Dermis blood vessel endothelial cell (primary cell): ENCODE measurements at regions not wholly inside any gene's neighbourhood (a gene's known extent, or its start where the extent isn't known, plus 50 kb on each side); places are given as distances from the start of the nearest gene placed in this dataset.

Experiments
- DNase-seq: peaks from one replicate; pipeline ENCODE4 v3.0.0; 2010

DNA sequence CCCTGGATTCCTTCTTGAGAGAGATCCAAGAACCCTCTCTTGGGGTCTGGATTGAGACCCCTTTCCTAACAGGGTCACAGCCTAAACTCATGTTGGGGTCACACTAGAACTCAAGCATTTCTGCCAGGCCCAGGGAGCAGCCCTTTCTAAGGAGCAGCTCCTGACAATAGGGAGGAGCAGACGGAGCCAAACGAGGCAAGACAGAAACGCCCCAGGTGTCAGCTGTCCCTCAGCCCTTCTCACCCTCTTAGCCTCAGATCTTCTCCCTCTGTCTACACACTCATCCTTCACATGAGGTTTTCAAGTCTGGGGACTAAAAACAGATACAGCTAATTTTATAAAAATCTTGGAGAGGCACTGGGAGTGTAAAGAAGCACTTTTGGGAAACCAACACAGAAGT, 157.2 kb downstream of the SOCS6 start:
- no peak for DNase-seq

DNA sequence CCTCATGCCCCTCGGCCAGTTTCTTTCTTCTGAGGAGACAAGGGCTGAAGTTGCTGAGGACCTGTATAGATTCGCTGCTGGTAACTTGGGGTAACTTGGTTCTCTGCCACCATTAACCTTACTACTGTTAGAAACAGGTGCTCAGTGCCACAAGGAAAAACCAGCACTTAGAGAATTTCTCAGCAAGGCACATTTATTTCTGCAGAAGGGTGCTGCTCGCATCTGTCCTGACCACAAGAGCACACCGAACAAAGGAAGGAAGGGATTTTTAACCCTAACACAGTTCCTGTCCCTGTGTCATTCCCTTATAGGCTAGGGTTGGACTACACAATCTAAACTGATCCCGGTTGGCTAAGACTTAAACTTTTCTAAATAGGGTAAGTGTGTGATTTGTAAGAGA, 154.1 kb downstream of the SOCS6 start:
- no peak for DNase-seq

DNA sequence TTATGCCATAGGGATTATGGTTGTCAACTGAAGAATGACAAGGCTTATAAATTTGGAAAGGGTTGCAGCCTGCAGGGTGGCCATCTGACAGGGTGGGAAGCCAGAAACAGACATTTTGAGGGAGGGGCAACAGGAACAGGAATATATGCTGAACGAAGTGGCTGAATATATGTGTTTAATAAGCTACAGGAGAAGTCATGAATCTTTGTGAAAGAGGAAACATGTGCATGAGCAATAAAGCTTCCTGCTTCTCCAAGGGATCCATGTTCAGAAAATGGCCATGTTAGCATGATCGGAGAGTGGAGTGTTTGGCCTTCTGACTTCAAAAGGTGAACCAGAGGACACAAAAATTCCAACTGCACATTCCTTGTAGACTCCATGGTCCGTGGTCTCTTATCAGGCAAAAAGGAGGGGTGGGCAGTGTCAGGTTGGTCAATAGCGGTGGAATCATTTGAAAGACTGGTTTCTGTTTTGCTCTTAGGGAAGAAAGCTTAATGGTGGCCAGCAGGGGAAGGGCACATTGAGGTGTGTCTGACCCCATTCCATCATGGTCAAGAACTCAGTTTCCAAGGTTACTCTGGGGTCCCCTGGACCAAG, 144.1 kb downstream of the SOCS6 start:
- DNase-seq: no peak

DNA sequence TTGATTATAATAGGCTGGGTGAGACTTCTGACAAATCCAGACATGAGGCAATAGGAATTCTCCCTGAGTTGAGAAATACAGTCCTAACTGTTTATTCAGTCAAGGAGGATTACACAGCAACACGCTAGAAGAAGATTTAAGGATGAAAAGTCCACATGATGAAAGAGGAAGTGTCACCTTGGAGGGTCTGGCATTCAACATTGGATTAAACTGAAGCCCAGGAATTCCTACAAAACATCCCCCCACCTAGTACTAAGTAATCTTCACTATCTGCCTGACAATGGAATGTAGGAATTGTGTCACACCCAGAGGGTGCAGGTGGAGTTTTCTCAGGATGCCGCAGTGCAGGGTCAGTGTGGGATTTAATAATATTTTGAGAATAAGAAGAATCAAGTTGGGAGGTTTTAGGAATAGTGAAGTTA, 142.4 kb downstream of the SOCS6 start:
- DNase-seq: no peak

DNA sequence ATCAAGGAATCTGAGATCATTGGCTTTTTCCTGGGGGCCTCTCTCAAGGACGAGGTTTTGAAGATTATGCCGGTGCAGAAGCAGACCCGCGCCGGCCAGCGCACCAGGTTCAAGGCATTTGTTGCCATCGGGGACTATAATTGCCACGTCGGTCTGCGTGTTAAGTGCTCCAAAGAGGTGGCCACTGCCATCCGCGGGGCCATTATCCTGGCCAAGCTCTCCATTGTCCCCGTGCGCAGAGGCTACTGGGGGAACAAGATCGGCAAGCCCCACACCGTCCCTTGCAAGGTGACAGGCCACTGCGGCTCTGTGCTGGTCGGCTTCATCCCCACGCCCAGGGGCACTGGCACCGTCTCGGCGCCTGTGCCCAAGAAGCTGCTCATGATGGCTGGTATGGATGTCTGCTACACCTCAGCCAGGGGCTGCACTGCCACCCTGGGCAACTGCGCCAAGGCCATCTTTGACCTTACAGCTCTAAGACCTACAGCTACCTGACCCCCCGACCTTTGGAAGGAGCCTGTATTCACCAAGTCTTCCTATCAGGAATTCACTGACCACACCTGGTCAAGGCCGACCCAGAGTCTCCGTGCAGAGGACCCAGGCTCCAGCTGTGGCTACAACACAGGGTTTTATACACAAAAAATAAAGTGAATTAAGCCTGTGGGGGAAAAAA, 141.8 kb downstream of the SOCS6 start:
- no peak for DNase-seq

DNA sequence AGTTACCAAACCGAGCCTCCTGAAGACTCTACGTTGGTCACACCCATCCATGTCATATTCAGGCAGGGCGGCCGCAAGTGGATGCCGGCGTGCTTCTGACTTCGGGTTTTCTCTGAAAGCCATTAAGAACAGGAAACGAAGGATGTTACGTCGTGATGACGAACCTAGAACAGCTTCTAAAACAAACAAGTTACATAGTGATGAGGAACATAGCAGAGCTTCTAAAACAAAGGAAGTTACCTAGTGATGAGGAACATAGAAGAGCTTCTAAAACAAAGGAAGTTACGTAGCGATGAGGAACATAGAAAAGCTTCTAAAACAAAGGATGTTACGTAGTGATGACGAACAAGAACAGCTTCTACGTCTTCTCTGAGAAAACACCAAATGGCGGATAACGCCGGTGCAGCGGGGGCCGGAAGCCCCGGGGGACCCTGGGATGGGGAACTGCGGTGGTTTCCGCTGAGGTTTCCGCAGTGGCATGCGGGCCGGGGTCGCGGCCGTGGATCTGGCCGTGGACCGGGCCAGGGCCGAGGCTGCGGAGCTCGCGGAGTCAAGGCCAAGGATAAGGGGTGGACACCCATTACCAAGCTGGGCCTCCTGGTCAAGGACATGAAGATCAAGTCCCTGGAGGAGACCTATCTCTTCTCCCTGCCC, 141.1 kb downstream of the SOCS6 start:
- DNase-seq: peak; percentile 16

DNA sequence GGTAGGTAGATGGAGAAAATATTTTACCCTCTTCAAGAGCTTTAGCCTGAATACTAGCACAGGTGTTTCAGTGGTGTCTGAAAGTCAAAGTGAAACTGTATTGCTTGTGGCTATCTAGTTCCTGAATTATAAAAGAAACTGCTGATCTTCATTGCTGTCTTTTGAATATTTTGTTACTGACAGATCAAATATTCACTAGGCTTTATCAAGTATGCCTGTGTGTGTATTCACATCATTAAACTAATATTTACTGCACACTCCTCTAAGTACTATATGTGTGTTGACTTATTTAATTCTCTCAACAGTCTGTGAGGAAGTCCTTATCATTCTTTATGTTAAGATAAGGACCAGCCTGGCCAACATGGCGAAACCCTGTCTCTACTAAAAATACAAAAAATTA, 139.6 kb downstream of the SOCS6 start:
- DNase-seq: no peak

DNA sequence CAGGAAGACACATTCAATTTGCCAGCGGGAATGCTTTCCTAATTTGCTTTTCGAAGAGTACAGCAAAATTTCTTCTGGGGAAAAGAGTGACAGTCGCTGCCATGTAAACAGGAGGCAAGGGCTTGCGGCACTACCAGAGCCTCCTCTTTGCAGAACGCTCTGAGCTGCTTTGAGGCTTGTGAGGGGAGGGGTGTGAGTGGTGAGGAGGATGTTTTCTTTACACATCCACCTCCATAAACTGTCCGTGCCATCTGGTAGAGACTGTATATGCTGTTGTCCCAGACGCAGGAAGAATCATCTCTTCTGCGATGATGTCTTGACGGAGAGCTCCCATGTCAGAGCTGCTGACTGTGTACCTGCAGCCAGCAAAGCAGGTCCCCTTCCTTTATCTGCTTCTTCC, 138.0 kb downstream of the SOCS6 start:
- no peak for DNase-seq

DNA sequence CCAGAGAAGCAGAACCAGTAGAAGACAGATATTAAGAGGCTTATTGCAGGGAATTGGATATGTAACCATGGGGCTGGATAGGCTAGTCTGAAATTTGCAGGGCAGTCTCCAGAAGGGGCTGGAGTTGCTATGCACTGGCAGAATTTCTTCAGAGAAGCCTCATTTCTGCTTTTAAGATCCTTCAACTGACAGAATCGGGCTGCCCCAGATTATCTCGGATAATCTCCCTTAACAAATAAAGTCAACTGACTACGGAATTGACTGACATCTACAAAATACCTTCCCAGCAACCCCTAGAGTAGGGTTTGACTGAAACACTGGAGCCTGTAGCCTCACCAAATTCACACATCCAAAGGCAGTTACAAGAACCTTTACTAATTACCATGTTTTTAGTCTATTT, 136.4 kb downstream of the SOCS6 start:
- no peak for DNase-seq

DNA sequence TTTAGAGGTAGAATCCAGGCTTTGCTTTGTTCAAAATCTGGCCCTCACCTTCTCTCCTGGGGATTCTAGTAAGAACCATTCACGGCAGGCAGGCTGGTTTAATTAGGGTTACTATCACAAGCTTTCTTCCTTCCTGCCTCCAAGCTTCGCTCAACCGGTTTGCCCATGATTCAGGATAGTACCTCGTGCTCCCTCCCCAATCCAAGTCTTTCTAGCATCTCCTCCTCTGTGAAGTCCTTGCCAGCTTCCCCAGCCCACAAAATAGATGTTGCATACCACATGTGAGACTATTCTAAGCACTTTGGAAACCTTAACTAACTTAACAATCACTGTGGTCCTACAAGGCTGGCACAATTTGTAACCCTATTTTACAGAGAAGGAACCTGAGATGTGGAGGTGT, 135.1 kb downstream of the SOCS6 start:
- DNase-seq: peak; percentile 41

DNA sequence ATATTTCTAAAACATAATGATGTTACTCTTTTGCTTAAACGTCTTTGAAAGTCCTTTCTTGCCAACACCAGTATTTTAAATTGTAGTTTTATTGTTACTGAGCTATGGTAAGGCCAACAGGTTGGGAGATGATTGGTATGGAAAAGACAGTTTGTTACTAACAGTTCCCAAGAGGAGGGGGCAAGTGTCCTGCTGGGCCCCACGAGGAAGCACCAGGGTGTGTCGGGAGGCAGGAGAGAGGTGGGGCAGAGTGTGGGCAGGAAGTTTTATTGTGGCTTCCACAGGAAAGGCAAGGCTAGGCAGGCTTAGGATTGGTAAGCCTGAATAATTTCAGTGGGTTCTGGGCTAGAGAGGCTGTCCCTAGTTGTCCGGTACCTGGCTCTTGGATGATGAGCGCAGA, 134.3 kb downstream of the SOCS6 start:
- DNase-seq: peak; percentile 34

DNA sequence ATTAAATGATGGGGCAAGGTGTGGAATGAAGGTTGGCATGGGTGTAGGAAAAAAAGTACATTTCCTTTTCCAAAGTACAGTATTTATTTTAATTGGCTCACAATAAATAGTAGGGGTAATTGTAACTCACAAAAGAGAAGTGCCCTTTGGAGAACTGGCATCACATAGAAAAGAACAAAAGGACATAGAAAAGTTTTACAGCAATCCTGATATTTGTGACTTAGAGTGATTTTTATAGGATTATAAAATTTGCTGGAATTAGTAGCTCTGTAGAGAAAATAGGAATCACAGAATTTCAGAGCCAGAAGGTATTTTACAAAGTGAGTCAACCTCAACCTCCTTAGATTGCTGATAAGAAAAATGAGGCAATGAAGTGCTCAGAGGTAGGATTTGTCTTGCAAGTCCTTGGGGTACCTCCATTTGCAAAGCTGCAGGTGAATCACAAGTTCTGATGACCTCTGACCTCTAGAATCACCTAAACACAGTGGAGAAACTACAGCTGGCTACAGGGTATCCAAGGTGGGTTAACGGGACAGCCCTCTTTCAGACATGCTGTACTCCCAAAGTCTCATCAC, 133.6 kb downstream of the SOCS6 start:
- peak; percentile 56 for DNase-seq

DNA sequence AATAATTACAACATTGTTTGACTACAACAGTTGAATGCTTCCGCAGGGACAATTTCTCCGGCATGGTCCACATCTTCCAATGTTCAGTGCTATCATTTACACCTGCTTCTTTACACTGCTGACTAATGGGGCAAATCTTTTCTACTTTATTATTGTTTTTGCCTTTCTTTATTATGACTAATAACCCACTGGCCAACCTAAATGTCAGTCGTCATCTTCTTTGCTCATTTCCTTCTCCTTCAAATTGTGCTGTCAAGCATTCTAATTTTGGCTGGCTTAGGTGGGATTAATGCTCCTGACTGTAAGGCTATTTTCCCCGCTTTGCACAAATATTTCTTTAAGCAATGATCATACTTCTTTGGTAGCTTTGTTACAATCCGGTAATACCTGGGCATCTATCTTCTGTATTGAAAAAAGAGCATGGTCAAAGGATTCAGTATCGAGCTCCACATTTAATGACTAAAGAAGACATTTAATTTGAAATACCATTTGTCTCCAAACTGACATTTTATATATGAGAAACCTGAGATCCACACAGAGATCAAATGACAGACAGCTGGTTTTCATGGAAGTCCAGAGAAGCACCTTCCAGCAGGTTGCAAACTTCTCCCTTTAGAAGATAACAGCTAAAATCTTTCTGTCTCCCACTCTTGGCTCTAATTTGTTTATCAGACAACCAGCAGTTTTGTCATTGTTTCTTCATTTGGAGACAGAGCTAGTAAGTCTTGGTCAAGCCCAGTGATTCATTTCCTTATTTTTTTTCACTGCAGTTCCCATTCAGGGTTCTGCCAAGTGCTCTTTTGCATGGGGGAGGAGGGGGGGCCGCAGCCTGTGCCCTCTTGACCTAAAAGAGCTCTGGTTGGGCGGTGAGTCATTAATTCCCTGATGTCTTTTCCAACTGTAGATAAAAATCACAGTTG, 132.9 kb downstream of the SOCS6 start:
- peak; percentile 99 for DNase-seq

DNA sequence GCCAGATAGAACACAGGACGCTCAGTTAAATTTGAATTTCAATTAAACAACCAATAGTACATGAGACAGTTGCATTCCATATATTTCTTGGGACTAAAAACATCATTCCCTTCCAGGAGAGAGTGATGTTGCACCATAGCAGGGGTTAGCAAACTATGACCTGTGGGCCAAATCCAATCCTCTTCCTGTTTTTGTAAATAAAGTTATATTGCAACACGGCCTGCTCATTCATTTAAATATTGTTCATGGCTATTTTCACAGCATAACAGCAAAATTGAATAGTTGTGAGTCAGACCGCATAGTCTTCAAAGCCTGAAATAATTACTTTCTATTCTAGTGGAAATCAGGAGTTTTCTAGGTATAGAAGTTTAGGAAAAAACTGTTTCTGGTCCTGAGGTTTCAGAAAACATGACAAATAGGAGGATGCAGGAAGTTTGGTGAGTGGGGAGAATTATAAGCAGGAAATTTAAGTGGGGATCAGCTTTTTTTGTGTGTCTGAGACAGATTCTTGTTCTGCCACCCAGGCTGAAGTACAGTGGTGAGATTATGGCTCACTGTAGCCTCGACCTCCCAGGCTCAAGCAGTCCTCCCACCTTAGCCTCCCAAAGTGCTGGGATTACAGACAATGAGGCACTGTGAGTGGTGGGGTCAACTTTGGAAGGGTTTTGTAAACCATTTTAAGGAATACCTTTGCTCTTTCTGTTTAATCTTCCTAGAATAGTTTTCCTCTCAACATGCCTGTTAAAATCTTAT, 131.5 kb downstream of the SOCS6 start:
- DNase-seq: peak; percentile 57

DNA sequence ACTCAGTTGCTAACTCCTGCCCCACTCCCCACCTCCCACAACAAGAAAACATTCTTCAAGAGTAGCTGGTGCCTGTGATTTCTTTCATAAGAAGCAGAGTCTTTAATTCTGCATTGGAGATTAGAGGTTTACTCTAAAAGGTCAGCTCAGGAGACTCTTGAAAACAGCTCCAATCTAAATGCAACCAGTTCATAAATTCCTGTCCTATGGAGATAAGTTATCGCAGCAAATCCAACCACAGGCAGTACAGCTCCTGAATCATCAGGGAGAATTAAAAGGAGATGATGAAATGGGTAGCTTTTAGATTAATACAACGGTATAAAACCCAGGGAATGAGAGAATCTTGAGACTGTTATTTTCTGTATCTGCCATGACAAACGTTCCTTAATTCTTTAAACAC, 130.7 kb downstream of the SOCS6 start:
- DNase-seq: no peak

DNA sequence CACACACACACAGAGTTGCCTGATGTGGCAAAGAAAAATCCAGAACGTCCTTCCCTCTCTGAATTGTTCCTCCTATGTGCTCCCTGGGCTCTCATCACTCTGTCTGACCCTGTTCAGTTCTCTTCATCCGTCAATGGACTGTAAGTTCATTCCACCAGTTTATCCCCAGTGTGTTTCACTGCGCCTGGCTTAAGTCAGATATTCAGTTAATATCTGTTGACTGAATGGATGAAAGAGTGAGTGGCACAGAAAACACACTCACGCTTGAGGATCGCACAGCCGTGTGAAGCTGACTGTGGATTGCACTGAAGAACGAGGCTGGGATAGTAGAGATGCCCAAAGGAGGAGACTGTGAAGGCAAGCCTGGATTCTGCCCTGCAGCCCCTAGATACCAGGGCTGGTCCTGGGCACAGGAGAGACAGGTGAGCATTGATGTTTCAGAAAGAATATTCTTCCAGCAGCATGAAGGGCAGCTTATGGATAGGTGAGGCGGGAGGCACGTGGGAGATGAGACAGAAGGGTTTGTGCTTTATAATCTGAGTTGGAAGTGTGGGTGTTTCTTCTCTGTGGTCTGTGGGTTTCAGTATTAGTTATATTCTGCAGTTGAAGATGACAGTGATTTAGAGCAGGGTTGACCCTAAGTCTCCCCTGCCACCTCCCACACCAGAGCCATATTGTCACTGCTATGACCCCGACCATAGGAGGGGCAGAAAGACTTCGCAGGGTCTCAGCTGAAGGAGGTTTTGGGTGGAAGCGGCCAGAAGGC, 129.9 kb downstream of the SOCS6 start:
- no peak for DNase-seq

DNA sequence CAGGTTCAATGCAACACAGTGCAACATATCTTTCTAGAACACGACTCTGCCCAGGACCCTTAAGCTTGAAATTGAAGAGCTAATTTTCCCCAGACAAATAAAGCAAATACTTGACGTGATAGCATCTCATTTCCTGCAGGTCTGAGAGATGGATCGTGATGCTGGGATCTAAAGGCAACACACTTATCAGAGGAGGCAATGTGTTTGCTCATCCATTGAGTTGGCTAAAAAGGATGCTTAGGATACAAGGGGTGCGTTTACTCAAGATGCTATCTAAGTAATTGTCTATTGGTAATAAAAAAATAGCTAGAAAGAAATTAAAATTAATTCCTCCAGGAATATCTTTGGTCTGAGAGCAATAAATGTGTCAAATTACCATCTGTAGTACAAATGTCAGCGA, 129.0 kb downstream of the SOCS6 start:
- DNase-seq: no peak

DNA sequence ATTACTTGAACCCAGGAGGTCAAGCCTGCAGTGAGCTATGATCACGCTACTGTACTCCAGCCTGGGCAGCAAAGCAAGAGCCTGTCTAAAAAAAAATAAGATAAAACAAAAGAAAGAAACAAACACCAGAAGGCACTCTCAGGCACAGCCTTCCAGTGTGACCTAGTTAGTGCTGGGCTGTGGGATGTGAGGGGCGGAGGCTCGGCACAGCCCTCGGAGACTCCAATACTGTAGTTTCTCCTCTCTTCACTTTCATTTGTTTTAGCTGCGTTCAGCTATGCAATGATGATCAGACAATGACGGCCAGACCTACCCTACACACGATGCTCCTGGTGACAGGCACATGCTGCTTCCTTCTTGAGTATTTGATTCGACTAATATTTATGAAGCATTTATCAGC, 127.7 kb downstream of the SOCS6 start:
- DNase-seq: no peak

DNA sequence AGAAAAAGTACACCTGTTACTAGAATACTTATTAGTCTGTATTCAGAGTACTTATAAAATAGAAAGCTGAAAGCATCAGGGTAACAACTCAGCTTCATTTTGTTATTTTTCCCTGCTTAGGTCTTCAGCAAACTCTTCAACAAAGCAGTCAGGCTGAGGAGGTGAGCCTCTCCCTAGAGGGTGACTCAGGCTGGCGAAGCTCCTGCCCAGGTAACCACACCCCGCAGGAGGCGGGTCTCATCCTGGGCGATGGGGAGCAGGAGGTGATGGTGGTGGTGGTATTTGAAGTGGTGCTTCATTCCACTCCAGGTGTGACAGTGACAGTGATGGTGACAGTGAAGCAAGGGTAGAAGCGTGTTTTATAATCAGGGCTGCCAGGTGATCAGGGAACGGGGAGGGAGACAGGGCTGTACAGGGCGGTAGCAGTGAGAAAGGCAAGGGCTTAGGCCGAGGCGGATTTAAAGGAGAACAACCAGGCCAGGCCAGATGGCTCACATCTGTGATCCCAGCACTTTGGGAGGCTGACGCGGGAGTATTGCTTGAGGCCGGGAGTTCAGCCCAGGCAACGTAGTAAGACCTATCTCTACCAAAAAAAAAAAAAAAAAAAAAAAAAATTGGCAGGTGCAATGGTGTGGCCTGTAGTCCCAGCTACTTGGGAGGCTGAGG, 127.1 kb downstream of the SOCS6 start:
- DNase-seq: no peak

DNA sequence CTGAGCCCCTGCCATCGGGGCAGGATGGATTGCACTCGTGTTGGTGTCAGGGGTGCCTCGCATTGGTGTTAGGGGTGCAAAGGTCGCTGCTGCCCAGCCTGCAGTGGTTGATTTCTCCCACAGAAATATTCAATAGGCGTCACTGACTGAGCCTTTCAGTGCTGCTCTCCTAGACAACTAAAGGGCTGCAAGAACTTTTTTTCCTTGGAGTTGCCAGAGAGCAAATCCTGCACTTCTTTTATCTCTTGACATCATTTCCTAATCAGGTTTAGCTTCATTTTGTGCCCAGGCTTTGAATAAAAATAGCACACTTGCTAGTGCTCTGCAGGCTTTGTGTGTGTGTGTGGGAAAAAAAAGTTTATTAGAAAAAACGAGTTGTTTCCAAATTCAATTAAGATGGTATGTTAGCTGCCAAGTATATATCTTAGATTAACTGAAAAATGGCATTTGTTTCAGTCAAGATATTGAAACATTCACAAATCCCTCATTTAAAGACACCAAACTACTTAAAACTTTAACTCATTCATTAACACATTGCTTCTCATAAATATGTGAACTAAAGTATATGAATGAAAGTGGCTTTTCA, 125.6 kb downstream of the SOCS6 start:
- DNase-seq: no peak
